Testis (tissue), 2 donors: ENCODE measurements at regions not wholly inside any gene's neighbourhood (a gene's known extent, or its start where the extent isn't known, plus 50 kb on each side); places are given as distances from the start of the nearest gene placed in this dataset.

Experiments used
- POLR2A ChIP-seq: fragments of 450-650 bp; IDR thresholded peaks from one replicate; pipeline ENCODE4 v1.6.1; 2017; ENCODE audit warnings: antibody characterized with exemption, mild to moderate bottlenecking, moderate library complexity
- TF ChIP-seq, protein P1 (sequence below), 3 experiments: fragments of 450-650 bp in 2 of 3; fragments of 200-600 bp in 1 of 3; sonication (generic) in 1 of 3; IDR thresholded peaks; one replicate each; pipeline ENCODE4 v1.5.1; 2016 to 2019; ENCODE audit warnings: antibody characterized with exemption in 3 of 3, mild to moderate bottlenecking in 2 of 3, moderate library complexity in 1 of 3

DNA sequence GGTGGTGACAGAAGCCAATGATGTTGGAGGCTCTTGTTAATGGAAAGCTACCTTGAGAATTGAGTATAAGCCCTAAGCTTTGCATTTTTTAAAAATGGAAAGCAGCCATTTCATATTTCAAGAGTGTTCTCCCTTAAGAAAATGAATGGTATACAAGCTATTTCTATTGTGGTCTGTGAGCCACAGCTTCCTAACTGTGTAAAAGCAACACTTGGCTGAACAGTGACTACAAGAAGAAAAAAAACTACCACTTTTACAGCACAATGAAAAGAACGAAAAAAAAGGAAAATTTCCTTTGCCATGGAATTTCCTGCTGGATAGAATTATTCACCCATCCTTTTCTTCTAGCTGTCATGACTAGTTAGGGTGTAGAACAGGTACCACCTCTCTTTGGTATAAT, 397.1 kb upstream of the BTBD3 start:
- TF ChIP-seq, protein P1, sequence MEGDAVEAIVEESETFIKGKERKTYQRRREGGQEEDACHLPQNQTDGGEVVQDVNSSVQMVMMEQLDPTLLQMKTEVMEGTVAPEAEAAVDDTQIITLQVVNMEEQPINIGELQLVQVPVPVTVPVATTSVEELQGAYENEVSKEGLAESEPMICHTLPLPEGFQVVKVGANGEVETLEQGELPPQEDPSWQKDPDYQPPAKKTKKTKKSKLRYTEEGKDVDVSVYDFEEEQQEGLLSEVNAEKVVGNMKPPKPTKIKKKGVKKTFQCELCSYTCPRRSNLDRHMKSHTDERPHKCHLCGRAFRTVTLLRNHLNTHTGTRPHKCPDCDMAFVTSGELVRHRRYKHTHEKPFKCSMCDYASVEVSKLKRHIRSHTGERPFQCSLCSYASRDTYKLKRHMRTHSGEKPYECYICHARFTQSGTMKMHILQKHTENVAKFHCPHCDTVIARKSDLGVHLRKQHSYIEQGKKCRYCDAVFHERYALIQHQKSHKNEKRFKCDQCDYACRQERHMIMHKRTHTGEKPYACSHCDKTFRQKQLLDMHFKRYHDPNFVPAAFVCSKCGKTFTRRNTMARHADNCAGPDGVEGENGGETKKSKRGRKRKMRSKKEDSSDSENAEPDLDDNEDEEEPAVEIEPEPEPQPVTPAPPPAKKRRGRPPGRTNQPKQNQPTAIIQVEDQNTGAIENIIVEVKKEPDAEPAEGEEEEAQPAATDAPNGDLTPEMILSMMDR (IDR thresholded peaks at IDR 0.05), result no peak
- TF ChIP-seq POLR2A, result no peak
